ENCODE measurements at regions not wholly inside any gene's neighbourhood (a gene's known extent, or its start where the extent isn't known, plus 50 kb on each side); places are given as distances from the start of the nearest gene placed in this dataset.
"Not testable (repeated sequence)": the region's sequence is repeated elsewhere in the genome, so short reads cannot be mapped to it uniquely, and the experiment has no call there.

DNA sequence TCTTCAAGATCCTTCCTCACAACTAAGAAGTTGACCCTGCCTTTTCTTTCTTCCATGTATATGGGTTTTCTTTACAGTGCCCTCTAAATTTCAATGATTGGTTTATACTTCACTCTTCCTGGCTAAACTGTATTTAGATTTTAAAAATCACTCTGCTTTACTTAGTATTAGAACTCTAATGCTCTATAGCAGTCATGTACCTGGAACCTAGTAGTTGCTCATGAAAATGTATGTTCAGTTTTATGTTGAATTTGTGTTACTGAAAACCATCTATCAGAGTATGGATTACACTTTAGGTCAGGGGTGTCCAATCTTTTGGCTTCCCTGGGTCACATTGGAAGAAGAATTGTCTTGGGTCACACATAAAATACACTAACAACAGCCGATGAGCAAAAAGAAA, 1024.3 kb downstream of the NR2F1-AS1 start:
- no peak overlapping the region for H3K9ac ChIP-seq (ENCODE audit: low read length)
- H3K27me3 ChIP-seq (ENCODE audit: control insufficient read depth in 1 of 2, insufficient read depth in 2 of 2, low read length in 2 of 2), result no peaks in the 10 kb centered on the region
- no peaks in the 10 kb centered on the region for H3K36me3 ChIP-seq (ENCODE audit: insufficient read depth, low read length)
- no peaks in the 10 kb centered on the region for H3K9me3 ChIP-seq (ENCODE audit: low read length)
- no peak overlapping the region for H3K4me3 ChIP-seq (ENCODE audit: low read depth in 1 of 2, low read length in 2 of 2)
- no peak overlapping the region for H3K27ac ChIP-seq (ENCODE audit: low read depth, low read length)
- no peaks in the 10 kb centered on the region for H3K4me1 ChIP-seq (ENCODE audit: insufficient read depth, low read length)

DNA sequence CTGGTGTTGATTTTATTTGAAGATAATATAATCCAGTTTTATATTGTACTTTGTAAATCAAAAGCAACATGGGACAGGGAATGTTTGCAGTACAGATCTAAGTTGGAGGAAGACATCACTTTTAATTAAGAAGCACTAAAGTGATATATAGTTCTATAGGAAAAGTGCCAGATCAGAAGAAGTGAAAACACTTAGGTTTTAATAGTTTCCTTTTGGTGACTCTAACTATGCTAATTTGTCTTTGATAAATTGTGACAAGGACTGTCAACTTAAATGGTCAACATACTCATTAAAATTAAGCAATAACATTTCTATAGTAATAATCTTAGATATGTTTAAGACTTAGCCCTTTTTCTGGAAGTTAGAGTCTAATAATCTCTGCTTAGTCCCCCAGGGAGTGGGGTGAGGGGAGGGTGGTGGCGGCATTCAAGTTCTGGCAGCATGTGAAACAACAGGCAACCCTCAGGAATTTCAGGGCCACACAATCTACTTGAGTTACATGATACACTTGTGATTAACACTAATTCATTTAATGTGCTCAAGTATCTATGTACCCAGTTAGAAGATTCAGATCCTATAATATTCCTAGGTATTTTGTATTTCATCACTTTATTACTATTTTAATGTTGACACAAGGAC, 1026.5 kb downstream of the NR2F1-AS1 start:
- no peak overlapping the region for H3K9ac ChIP-seq (ENCODE audit: low read length)
- H3K4me3 ChIP-seq (ENCODE audit: low read depth in 1 of 2, low read length in 2 of 2), result no peak overlapping the region
- H3K27ac ChIP-seq (ENCODE audit: low read depth, low read length), result no peak overlapping the region
- no peaks in the 10 kb centered on the region for H3K9me3 ChIP-seq (ENCODE audit: low read length)
- no peaks in the 10 kb centered on the region for H3K27me3 ChIP-seq (ENCODE audit: control insufficient read depth in 1 of 2, insufficient read depth in 2 of 2, low read length in 2 of 2)
- H3K4me1 ChIP-seq (ENCODE audit: insufficient read depth, low read length), result no peaks in the 10 kb centered on the region
- no peaks in the 10 kb centered on the region for H3K36me3 ChIP-seq (ENCODE audit: insufficient read depth, low read length)

DNA sequence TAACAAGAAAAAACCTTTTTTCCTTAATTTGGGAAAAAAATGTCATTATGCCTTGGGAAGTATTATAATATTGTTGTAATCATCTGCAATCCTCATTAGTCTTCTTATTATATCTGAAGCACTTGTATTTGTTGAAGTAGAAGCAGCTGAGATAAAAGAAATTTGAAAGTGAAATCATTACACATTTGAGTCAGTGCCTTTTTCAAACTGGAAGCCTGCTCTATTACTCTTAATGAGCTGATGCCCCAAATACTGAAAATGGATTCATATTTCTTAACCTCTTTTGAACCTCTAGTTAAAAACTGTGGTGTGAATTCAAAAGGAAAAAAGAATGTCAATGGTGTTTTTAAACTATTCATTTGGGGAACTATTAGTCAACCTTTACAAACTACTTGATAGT, 1027.7 kb downstream of the NR2F1-AS1 start:
- Histone ChIP-seq H3K9ac (ENCODE audit: low read length) (no peak overlapping the region), H3K36me3 (ENCODE audit: insufficient read depth, low read length) (no peaks in the 10 kb centered on the region), H3K9me3 (ENCODE audit: low read length) (no peaks in the 10 kb centered on the region), H3K27me3 (ENCODE audit: control insufficient read depth in 1 of 2, insufficient read depth in 2 of 2, low read length in 2 of 2) (no peaks in the 10 kb centered on the region), H3K4me1 (ENCODE audit: insufficient read depth, low read length) (no peaks in the 10 kb centered on the region), H3K27ac (ENCODE audit: low read depth, low read length) (no peak overlapping the region), H3K4me3 (ENCODE audit: low read depth in 1 of 2, low read length in 2 of 2) (no peak overlapping the region)

DNA sequence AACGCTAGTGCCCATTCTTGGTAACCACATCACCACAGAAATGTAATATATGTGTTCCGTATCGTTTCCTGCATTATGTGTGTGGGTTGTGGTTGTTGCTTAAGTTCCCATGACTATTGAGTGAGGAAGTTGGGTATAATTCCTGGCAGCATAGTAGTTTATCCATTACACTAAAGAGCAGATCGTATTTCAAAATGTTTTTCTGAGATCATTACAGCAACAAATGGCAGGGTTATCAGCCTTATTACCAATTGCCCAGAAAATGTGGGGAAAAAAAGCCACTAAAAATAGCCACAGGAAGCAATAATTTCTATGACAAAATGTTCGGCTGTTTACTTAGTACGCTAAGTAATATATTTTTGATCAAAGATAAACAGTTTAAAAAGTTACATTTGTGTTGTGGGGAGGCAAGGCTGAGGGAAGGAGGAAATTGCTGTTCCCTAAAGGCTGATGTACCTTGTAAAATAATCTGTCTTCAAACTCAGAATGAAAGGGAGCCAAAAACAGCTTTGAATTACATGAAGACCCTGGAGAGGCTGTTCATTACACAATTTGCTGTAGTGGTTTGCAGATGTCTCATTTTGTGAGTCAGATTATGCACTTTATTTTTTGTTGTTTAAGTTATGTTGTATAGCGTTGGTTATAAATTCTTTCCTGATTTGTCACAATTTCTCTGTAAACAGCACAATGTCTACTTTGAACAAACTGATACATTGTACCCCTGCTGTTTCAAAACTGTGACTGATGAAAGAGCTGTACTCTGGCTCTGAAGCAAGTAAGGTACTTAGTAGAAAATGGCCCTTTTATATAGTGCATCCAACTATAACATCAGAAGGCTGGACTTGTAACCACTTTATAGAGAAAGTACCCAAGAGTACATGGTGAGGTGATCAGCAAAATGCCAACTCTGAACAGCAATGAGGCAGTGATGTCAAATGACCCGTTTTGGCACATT, 1028.5 kb downstream of the NR2F1-AS1 start:
- H3K4me3 ChIP-seq (ENCODE audit: low read depth in 1 of 2, low read length in 2 of 2), result no peak overlapping the region
- H3K9me3 ChIP-seq (ENCODE audit: low read length), result no peaks in the 10 kb centered on the region
- H3K36me3 ChIP-seq (ENCODE audit: insufficient read depth, low read length), result no peaks in the 10 kb centered on the region
- H3K9ac ChIP-seq (ENCODE audit: low read length), result no peak overlapping the region
- H3K27me3 ChIP-seq (ENCODE audit: control insufficient read depth in 1 of 2, insufficient read depth in 2 of 2, low read length in 2 of 2), result no peaks in the 10 kb centered on the region
- no peaks in the 10 kb centered on the region for H3K4me1 ChIP-seq (ENCODE audit: insufficient read depth, low read length)
- no peak overlapping the region for H3K27ac ChIP-seq (ENCODE audit: low read depth, low read length)

DNA sequence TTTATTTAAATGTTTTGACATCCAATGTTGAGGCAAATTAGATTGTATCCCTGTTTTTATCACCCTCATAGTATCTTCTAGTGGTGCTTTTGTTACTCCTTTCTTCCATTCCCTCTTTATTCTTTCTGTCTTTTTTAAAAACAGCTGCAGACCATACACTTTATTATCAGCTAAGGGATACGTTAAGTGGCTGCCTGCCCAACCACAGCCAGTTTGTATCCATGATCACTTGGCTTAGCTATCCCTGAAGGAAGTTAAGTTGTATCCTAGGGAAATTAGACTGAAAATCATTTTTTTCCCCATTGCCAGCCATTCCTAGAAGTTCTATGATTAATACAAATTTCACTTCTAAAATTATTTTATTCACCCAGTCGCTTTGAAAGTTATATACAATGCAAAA, 1032.7 kb downstream of the NR2F1-AS1 start:
- Histone ChIP-seq H3K9me3 (ENCODE audit: low read length) (no peaks in the 10 kb centered on the region), H3K4me3 (ENCODE audit: low read depth in 1 of 2, low read length in 2 of 2) (no peak overlapping the region), H3K9ac (ENCODE audit: low read length) (no peak overlapping the region), H3K36me3 (ENCODE audit: insufficient read depth, low read length) (no peaks in the 10 kb centered on the region), H3K27ac (ENCODE audit: low read depth, low read length) (no peak overlapping the region), H3K27me3 (ENCODE audit: control insufficient read depth in 1 of 2, insufficient read depth in 2 of 2, low read length in 2 of 2) (no peaks in the 10 kb centered on the region), H3K4me1 (ENCODE audit: insufficient read depth, low read length) (peaks cover 6% of the 10 kb centered on the region)

DNA sequence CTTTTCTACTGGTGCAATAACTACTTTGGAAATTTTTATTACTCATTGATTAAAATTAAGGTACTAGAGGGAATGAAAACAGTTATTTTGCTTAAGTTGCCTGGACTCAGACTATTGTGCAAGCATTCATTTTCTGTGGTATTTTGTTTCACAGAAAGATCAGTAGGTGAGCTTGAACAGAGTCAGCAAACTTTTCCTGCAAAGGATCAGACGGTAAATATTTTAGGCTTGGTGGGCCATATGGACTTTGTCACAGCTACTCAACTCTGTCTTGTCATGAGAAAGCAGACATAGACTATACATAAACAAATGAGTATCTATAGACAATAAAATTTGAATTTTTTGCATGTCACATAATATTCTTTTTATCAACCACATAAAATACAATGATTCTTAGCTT, 1036.4 kb downstream of the NR2F1-AS1 start:
- Histone ChIP-seq H3K27ac (ENCODE audit: low read depth, low read length) (no peak overlapping the region), H3K9ac (ENCODE audit: low read length) (no peak overlapping the region), H3K4me1 (ENCODE audit: insufficient read depth, low read length) (peaks cover 6% of the 10 kb centered on the region), H3K36me3 (ENCODE audit: insufficient read depth, low read length) (no peaks in the 10 kb centered on the region), H3K9me3 (ENCODE audit: low read length) (no peaks in the 10 kb centered on the region), H3K27me3 (ENCODE audit: control insufficient read depth in 1 of 2, insufficient read depth in 2 of 2, low read length in 2 of 2) (no peaks in the 10 kb centered on the region), H3K4me3 (ENCODE audit: low read depth in 1 of 2, low read length in 2 of 2) (no peak overlapping the region)

DNA sequence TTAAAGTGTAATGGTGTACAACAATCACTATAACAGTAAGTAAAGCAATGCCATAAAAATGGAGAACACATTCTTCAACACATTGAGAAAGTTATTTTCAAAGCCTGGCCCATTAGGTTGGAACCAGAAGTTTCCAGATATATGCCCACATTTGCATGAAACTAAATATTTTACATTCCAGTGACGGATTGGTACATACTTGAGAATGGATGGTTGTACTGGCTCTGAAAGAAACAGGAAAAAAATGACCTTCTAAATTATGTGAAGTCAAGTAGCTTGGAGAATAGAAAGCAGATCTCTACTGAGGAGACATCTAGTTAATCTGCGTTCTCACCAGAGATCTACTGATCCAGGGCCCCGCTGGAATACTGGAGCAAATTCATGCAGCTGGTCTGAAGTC, 1037.0 kb downstream of the NR2F1-AS1 start:
- Histone ChIP-seq H3K27ac (ENCODE audit: low read depth, low read length) (no peak overlapping the region), H3K9ac (ENCODE audit: low read length) (no peak overlapping the region), H3K4me1 (ENCODE audit: insufficient read depth, low read length) (peaks cover 6% of the 10 kb centered on the region), H3K36me3 (ENCODE audit: insufficient read depth, low read length) (no peaks in the 10 kb centered on the region), H3K4me3 (ENCODE audit: low read depth in 1 of 2, low read length in 2 of 2) (no peak overlapping the region), H3K9me3 (ENCODE audit: low read length) (no peaks in the 10 kb centered on the region), H3K27me3 (ENCODE audit: control insufficient read depth in 1 of 2, insufficient read depth in 2 of 2, low read length in 2 of 2) (no peaks in the 10 kb centered on the region)

DNA sequence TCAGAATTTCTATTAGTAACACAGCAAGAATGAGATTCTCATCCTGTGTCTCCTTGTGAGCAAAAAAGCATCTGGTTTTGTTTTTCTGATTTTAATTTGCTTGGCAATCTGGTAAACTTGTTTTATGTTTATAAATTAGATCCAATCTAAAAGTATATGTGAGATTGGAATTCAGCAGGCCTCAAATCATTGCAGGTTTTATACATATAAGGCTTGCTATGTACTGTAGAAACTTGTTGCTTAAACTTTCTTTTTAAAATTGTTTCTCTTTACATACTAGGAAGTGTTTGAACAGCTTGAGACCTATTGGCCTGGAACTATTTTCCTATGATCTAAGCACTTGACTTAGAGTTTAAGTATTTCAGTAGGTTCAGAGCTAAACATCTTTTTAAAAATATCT, 1037.8 kb downstream of the NR2F1-AS1 start:
- Histone ChIP-seq H3K9ac (ENCODE audit: low read length) (no peak overlapping the region), H3K4me1 (ENCODE audit: insufficient read depth, low read length) (peaks cover 6% of the 10 kb centered on the region), H3K9me3 (ENCODE audit: low read length) (no peaks in the 10 kb centered on the region), H3K4me3 (ENCODE audit: low read depth in 1 of 2, low read length in 2 of 2) (no peak overlapping the region), H3K27me3 (ENCODE audit: control insufficient read depth in 1 of 2, insufficient read depth in 2 of 2, low read length in 2 of 2) (no peaks in the 10 kb centered on the region), H3K27ac (ENCODE audit: low read depth, low read length) (no peak overlapping the region), H3K36me3 (ENCODE audit: insufficient read depth, low read length) (no peaks in the 10 kb centered on the region)

DNA sequence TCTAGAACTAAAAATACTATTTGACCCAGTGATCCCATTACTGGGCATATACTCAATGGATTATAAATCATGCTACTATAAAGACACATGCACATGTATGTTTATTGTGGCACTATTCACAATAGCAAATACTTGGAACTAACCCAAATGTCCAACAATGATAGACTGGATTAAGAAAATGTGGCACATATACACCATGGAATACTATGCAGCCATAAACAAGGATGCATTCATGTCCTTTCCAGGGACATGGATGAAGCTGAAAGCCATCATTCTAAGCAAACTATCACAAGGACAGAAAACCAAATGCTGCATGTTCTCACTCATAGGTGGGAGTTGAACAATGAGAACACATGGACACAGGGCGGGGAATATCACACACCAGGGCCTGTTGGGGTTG, 1039.0 kb downstream of the NR2F1-AS1 start:
- not testable (repeated sequence) for H3K4me1 ChIP-seq (ENCODE audit: insufficient read depth, low read length); H3K27ac ChIP-seq (ENCODE audit: low read depth, low read length); H3K27me3 ChIP-seq (ENCODE audit: control insufficient read depth in 1 of 2, insufficient read depth in 2 of 2, low read length in 2 of 2); H3K9me3 ChIP-seq (ENCODE audit: low read length); H3K36me3 ChIP-seq (ENCODE audit: insufficient read depth, low read length); H3K9ac ChIP-seq (ENCODE audit: low read length); H3K4me3 ChIP-seq (ENCODE audit: low read depth in 1 of 2, low read length in 2 of 2)

DNA sequence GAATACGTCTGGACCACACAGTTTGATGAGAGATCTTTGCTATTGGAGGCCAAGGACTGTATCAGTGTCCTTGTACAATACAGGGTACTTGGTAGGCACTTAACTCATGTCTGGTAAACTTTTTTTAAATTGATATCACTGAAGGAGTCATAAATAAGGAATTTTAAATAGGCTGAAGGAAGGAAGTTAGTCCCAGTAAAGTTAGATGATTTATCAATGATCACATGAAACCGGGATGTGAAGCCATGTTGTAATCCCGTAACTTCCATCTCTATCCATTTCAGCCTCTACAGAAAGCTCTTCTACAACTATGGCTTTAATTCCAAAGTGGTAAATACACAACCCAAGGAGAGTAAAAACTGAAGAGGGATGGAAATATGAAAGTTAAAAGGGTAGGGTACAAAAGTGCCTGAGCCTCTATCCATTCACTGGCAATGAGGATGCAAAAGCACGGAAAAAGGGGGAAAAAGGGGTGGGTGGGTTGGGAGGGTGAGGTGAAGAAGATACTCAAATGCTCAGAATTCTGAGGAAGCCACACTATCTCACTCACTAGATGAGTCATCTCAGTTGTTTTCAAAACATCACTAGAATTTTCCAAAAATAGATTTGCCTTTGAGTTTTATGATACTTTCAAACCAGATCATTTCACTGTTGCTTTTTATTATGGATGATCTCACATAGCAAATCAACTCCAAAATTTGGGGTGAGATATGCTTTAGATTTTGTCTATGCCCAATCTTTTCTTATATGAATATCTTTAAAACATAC, 1053.5 kb downstream of the NR2F1-AS1 start:
- H3K4me3 ChIP-seq (ENCODE audit: low read depth in 1 of 2, low read length in 2 of 2), result no peak overlapping the region
- no peaks in the 10 kb centered on the region for H3K27me3 ChIP-seq (ENCODE audit: control insufficient read depth in 1 of 2, insufficient read depth in 2 of 2, low read length in 2 of 2)
- no peaks in the 10 kb centered on the region for H3K4me1 ChIP-seq (ENCODE audit: insufficient read depth, low read length)
- H3K9me3 ChIP-seq (ENCODE audit: low read length), result no peaks in the 10 kb centered on the region
- no peaks in the 10 kb centered on the region for H3K36me3 ChIP-seq (ENCODE audit: insufficient read depth, low read length)
- H3K27ac ChIP-seq (ENCODE audit: low read depth, low read length), result no peak overlapping the region
- no peak overlapping the region for H3K9ac ChIP-seq (ENCODE audit: low read length)

DNA sequence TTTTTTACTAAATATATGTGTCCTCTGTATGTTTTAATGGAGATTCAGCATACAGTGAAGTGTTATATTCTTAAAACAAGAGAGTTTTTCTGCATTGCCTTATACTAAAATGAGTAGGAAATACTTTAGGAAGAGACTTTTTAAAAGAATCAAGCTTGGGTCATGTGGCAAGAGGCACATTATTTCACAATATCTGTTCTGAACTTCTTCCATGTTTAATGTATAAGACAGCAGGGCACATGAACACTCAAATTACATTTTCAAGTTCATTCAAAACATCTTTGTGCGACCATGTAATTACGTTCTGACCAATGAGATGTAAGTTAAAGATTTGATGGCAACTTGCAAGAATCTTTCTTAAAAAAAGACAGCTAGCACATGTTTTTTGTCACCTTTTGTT, 1055.9 kb downstream of the NR2F1-AS1 start:
- no peaks in the 10 kb centered on the region for H3K36me3 ChIP-seq (ENCODE audit: insufficient read depth, low read length)
- no peak overlapping the region for H3K27ac ChIP-seq (ENCODE audit: low read depth, low read length)
- H3K4me1 ChIP-seq (ENCODE audit: insufficient read depth, low read length), result no peaks in the 10 kb centered on the region
- H3K4me3 ChIP-seq (ENCODE audit: low read depth in 1 of 2, low read length in 2 of 2), result no peak overlapping the region
- H3K9ac ChIP-seq (ENCODE audit: low read length), result no peak overlapping the region
- no peaks in the 10 kb centered on the region for H3K9me3 ChIP-seq (ENCODE audit: low read length)
- H3K27me3 ChIP-seq (ENCODE audit: control insufficient read depth in 1 of 2, insufficient read depth in 2 of 2, low read length in 2 of 2), result no peaks in the 10 kb centered on the region

Measured in muscle layer of colon (tissue), 2 donors.